Colonic mucosa (tissue), 4 donors: ENCODE measurements at regions not wholly inside any gene's neighbourhood (a gene's known extent, or its start where the extent isn't known, plus 50 kb on each side); places are given as distances from the start of the nearest gene placed in this dataset.

Source experiments
- DNase-seq: peaks from one replicate; pipeline ENCODE4 v3.0.0-alpha.2; 2020
- H3K27ac ChIP-seq: fragments of 200-600 bp; one replicate; pipeline ENCODE4 v1.8.0; 2021
- H3K27me3 ChIP-seq: fragments of 200-600 bp; one replicate; pipeline ENCODE4 v1.8.0; 2021
- H3K36me3 ChIP-seq: fragments of 200-600 bp; one replicate; pipeline ENCODE4 v1.8.0; 2021
- H3K4me1 ChIP-seq: fragments of 200-600 bp; one replicate; pipeline ENCODE4 v1.8.0; 2021; ENCODE audit warnings: mild to moderate bottlenecking
- H3K4me3 ChIP-seq: fragments of 200-600 bp; one replicate; pipeline ENCODE4 v1.8.0; 2021
- H3K9ac ChIP-seq, 2 donors: one replicate each; pipeline ENCODE4 v1.7.0; 2013; ENCODE audit warnings: control low read depth in 2 of 2, low read depth in 2 of 2, low read length in 2 of 2
- H3K9me3 ChIP-seq: fragments of 200-600 bp; one replicate; pipeline ENCODE4 v1.8.0; 2021
- CTCF ChIP-seq: fragments of 200-600 bp; IDR thresholded peaks from one replicate; pipeline ENCODE4 v1.8.0; 2022; ENCODE audit warnings: antibody characterized with exemption, mild to moderate bottlenecking
- intact Hi-C: fragments of 100-400 bp; cut with DNase I; formaldehyde crosslinking; loops from one replicate; pipeline ENCODE4 v1.14.1; 2022
- donor health status: healthy.
- donor health status: DM: no; HTN: no; CAD: no.
- donor health status: DM: no; HTN: no; CAD: no.

DNA sequence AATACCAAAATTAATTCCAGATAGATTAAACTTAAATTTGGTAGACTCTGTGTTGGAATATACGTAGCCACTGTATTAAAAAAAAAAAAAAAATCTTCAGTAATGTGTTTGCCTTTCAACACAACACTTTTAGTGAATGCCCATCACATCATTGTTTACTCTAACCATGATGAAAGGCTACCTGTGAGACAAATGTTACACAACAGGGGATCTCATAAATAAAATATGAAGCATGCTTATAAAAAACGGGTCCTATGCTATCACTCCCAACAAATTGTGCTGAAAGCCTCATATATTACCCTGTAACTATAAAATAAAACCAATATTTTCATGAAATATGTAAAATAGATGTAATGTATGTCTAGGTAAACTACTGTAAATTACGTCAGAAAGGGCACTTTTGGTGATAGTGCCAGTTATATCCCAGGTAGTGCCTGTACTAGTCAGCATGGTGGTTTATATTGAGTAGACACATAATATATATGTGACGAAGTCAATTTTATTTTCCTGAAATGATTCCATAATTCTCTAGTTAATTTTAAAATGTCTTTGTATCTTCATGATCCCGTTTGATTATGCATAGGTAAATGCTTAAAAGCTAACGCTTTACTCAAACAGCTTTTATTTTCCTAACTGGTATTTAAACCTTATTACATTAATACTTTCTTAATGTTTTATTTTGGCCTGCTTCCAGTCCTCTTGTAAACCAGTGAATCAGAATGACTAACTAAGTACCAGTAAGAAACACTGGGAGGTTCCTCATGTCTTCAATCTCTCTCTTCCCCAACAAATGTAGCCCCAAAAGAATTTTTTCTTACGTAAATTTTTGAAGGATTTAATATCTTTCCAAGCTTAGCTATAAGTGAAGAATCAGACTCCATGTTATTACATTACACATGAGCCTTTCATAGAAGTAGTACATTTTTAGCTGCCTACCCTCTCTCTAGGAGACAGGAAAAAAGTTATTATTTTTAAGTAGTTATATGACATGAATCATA, 420.3 kb downstream of the GABRG2 start:
- DNase-seq, result no peak
- Histone ChIP-seq H3K36me3 (no peaks in the 10 kb centered on the region), H3K27ac (no peak overlapping the region), H3K27me3 (no peaks in the 10 kb centered on the region), H3K9me3 (no peaks in the 10 kb centered on the region), H3K9ac (no peak overlapping the region), H3K4me3 (no peak overlapping the region), H3K4me1 (no peaks in the 10 kb centered on the region)
- TF ChIP-seq CTCF, result no peak
- intact Hi-C loops, result no loop called here

DNA sequence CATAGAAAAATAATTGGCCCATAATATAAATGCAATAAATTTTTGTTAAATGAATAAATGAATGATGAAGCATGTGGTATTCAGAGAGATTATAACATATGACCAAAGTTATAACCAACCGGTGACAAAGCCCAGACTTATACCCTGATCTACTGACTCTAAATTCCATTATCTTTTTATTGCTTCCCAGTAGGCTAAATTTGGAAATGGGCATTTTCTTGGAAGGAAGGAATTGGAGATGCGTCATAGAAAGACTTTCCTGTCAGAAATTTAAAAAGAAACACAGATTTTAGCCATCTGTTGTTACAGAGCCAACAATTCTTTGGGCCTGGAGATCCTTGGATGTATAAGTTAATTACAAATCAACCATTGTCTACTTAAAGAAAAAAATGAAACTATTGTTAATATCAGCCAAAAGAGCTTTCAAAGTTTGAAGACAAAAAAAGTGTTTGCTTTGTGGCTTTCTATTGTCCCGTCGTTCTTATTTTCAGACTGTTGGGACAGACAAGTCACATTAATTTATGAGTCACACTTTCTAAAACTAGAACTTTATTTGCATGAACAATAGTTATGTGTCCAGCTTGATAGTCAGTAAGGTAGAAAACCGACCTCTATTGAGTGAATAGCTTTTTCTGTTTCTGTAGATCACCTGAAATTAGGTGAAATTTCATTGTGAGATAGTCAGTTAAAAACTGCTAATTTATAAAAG, 428.7 kb downstream of the GABRG2 start:
- no peaks in the 10 kb centered on the region for H3K36me3 ChIP-seq
- DNase-seq, result no peak
- no peak overlapping the region for H3K27ac ChIP-seq
- H3K9ac ChIP-seq, result no peak overlapping the region
- H3K4me1 ChIP-seq, result no peaks in the 10 kb centered on the region
- no peaks in the 10 kb centered on the region for H3K27me3 ChIP-seq
- TF ChIP-seq CTCF, result no peak
- no peak overlapping the region for H3K4me3 ChIP-seq
- intact Hi-C loops, result no loop called here
- H3K9me3 ChIP-seq, result no peaks in the 10 kb centered on the region

DNA sequence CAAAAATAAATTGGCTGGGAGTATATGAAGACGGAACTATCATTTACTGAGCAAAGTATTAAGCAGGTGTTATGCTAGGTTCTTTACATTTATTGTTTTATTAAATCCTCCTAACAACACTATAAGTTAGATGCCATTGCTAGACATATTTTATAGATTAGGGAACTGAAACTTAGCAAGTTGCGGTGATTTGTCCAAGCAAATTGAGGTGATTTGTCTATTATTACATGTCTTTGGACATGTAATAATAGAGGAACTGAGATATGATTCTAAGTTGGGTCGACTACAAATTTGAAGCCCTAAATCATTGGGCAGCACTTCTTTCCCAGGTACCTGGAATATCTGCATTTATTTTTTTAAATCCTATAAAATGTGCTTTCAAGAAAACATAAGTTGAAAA, 429.9 kb downstream of the GABRG2 start:
- no peak for DNase-seq
- Histone ChIP-seq H3K27ac (no peak overlapping the region), H3K27me3 (no peaks in the 10 kb centered on the region), H3K36me3 (no peaks in the 10 kb centered on the region), H3K4me1 (no peaks in the 10 kb centered on the region), H3K4me3 (no peak overlapping the region), H3K9me3 (no peaks in the 10 kb centered on the region), H3K9ac (no peak overlapping the region)
- no peak for TF ChIP-seq CTCF
- intact Hi-C loops, result no loop called here

DNA sequence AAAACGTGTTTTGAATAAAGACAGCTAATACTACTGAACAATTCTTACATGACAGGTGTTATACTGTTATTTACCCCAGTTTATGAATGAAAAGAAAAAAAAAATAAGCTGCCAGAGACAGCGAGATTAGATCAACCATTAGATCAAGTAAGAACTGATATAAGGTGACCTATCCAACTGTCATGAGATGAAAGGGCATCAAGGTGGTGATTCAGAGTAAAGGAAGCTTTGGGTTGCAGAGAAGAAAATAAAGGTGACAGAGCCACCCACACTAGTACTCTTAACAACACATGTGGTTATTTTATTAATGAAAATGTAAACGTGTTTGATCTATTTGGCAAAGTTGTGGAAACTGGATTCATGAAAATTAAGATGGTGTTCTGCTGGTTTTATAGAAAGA, 435.2 kb downstream of the GABRG2 start:
- no peaks in the 10 kb centered on the region for H3K9me3 ChIP-seq
- H3K4me1 ChIP-seq, result no peaks in the 10 kb centered on the region
- H3K27ac ChIP-seq, result no peak overlapping the region
- no peaks in the 10 kb centered on the region for H3K36me3 ChIP-seq
- no peak for DNase-seq
- H3K9ac ChIP-seq, result no peak overlapping the region
- no peaks in the 10 kb centered on the region for H3K27me3 ChIP-seq
- no peak overlapping the region for H3K4me3 ChIP-seq
- intact Hi-C loops, result no loop called here
- TF ChIP-seq CTCF, result no peak

DNA sequence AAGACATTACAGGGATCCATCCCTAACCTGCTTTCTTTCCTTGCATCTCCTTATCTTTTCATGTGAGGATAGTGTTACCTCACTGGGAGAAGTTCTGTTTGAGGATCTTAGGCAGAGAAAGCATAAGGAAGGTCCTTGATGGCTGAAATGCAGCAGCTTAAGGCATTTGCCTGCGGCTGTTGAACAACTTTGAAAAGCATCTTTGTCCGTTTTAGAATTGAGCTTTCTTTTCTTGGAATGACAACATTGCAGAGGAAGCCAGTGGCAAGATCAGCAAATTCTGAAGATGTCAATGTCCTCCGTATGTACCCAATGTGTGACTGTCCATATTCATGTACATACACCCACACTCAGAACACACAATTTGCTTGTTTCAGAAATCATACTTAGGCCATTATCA, 436.2 kb downstream of the GABRG2 start:
- intact Hi-C loops, result no loop called here
- Histone ChIP-seq H3K27me3 (no peaks in the 10 kb centered on the region), H3K4me3 (no peak overlapping the region), H3K36me3 (no peaks in the 10 kb centered on the region), H3K4me1 (no peaks in the 10 kb centered on the region), H3K27ac (no peak overlapping the region), H3K9ac (no peak overlapping the region), H3K9me3 (no peaks in the 10 kb centered on the region)
- no peak for TF ChIP-seq CTCF
- no peak for DNase-seq
